HG03558 (cell line): ENCODE measurements at regions not wholly inside any gene's neighbourhood (a gene's known extent, or its start where the extent isn't known, plus 50 kb on each side); places are given as distances from the start of the nearest gene placed in this dataset.

Source experiments
- ATAC-seq: cut with Tn5 transposase; IDR thresholded peaks from one replicate; pipeline ENCODE4 v1.9.1; 2021; ENCODE audit warnings: moderate number of reproducible peaks; ENCODE audit not compliant: unreplicated experiment; ENCODE audit errors: extremely low read depth

- no peak for ATAC-seq
These were observed 358.8 kb downstream of the PREX1 start for GRCh38 chr20:48469026-48469425.

GRCh38 chr20:48468571-48468970 lies 359.2 kb downstream of the PREX1 start:
- ATAC-seq, result no peak

GRCh38 chr20:48467622-48468021 lies 360.2 kb downstream of the PREX1 start:
- no peak for ATAC-seq

GRCh38 chr20:48465271-48465670 lies 362.5 kb downstream of the PREX1 start:
- no peak for ATAC-seq

GRCh38 chr20:48463916-48464315 lies 363.9 kb downstream of the PREX1 start:
- no peak for ATAC-seq

- ATAC-seq, result no peak
These were observed 364.6 kb downstream of the PREX1 start for GRCh38 chr20:48463096-48463720.

- no peak for ATAC-seq
These were observed 366.1 kb downstream of the PREX1 start for GRCh38 chr20:48461735-48462119.

GRCh38 chr20:48461091-48461734 lies 366.6 kb downstream of the PREX1 start:
- ATAC-seq, result no peak

GRCh38 chr20:48460681-48461080 lies 367.1 kb downstream of the PREX1 start:
- no peak for ATAC-seq

GRCh38 chr20:48459722-48460395 lies 367.9 kb downstream of the PREX1 start:
- ATAC-seq, result no peak

GRCh38 chr20:48458601-48459385 lies 369.0 kb downstream of the PREX1 start:
- ATAC-seq, result no peak

GRCh38 chr20:48458003-48458377 lies 369.8 kb downstream of the PREX1 start:
- ATAC-seq, result no peak

GRCh38 chr20:48457193-48458002 lies 370.4 kb downstream of the PREX1 start:
- no peak for ATAC-seq

- ATAC-seq, result no peak
These were observed 371.2 kb downstream of the PREX1 start for GRCh38 chr20:48456366-48457192.

- no peak for ATAC-seq
These were observed 372.0 kb downstream of the PREX1 start for GRCh38 chr20:48455651-48456365.

- no peak for ATAC-seq
These were observed 372.9 kb downstream of the PREX1 start for GRCh38 chr20:48454671-48455490.

GRCh38 chr20:48453477-48454093 lies 374.2 kb downstream of the PREX1 start:
- no peak for ATAC-seq
